ENCODE measurements at regions not wholly inside any gene's neighbourhood (a gene's known extent, or its start where the extent isn't known, plus 50 kb on each side); places are given as distances from the start of the nearest gene placed in this dataset.

GRCh38 chr2:223415071-223415470 lies 187.1 kb downstream of the SCG2 start (continued):
- no peak for TF ChIP-seq CHD7 (IDR thresholded peaks at IDR 0.05; ENCODE audit: insufficient replicate concordance, low read length)
- TF ChIP-seq ZNF274 (IDR thresholded peaks at IDR 0.05; ENCODE audit: borderline replicate concordance, extremely low read depth, low read length) = no peak
- no peak for TF ChIP-seq RFX5 (IDR thresholded peaks at IDR 0.05; ENCODE audit: borderline replicate concordance, low read depth, low read length)

Measured in H1 (cell line).